H1 (cell line): ENCODE measurements at regions not wholly inside any gene's neighbourhood (a gene's known extent, or its start where the extent isn't known, plus 50 kb on each side); places are given as distances from the start of the nearest gene placed in this dataset.
A peak's percentile ranks its signal among the peaks of the same experiment; 100 is the strongest.

Experiments
- CTCF ChIA-PET: fragments of 300-600 bp; sonication (Branson Sonifier 250); formaldehyde crosslinking; loops from one replicate; lab custom pipeline; 2021; ENCODE audit not compliant: partially characterized antibody; lab: Charles Lee
- POLR2A ChIA-PET: fragments of 300-600 bp; sonication (Branson Sonifier 250); formaldehyde crosslinking; loops from one replicate; lab custom pipeline; 2021; ENCODE audit warnings: inconsistent platforms; ENCODE audit not compliant: partially characterized antibody; lab: Charles Lee
- DNase-seq, 2 experiments: peaks; one replicate each; pipeline versions ENCODE4 v3.0.0 to v3.0.0-alpha.2; 2010 to 2022; ENCODE audit warnings: low spot score in 2 of 2, low read depth in 1 of 2, mixed read lengths in 1 of 2
- FAIRE-seq: peaks from 2 replicates; lab custom pipeline; 2011; peaks lifted over from hg19 to GRCh38; lab: Jason Lieb, UNC
- H2AFZ ChIP-seq: 2 replicates; pipeline ENCODE4 v1.8.1; 2012; ENCODE audit warnings: low read length, inconsistent platforms
- H2AK5ac ChIP-seq: 2 replicates; pipeline ENCODE4 v1.6.1; 2013; ENCODE audit warnings: low read depth, low read length
- H2BK120ac ChIP-seq: replicated peaks from 2 replicates; pipeline ENCODE3; 2013; ENCODE audit warnings: low read depth, low read length, inconsistent platforms
- H2BK12ac ChIP-seq: 2 replicates; pipeline ENCODE4 v1.6.1; 2013; ENCODE audit warnings: low read depth, low read length
- H2BK15ac ChIP-seq: 2 replicates; pipeline ENCODE4 v1.6.1; 2013; ENCODE audit warnings: low read length
- H2BK20ac ChIP-seq: 2 replicates; pipeline ENCODE4 v1.6.1; 2013; ENCODE audit warnings: low read length
- H2BK5ac ChIP-seq: 2 replicates; pipeline ENCODE4 v1.6.1; 2013; ENCODE audit warnings: low read depth, low read length
- H3K14ac ChIP-seq: 2 replicates; pipeline ENCODE4 v1.6.1; 2013; ENCODE audit warnings: inconsistent platforms; ENCODE audit not compliant: insufficient read length
- H3K18ac ChIP-seq: 2 replicates; pipeline ENCODE4 v1.6.1; 2013; ENCODE audit warnings: low read length; ENCODE audit errors: extremely low read depth
- H3K23ac ChIP-seq: 2 replicates; pipeline ENCODE4 v1.6.1; 2013; ENCODE audit warnings: inconsistent platforms; ENCODE audit not compliant: insufficient read length
- H3K23me2 ChIP-seq: 2 replicates; pipeline ENCODE4 v1.6.1; 2013; ENCODE audit warnings: low read depth, low read length
- H3K27ac ChIP-seq: 2 replicates; pipeline ENCODE4 v1.6.1; 2011; ENCODE audit warnings: low read depth, low read length, inconsistent platforms
- H3K27me3 ChIP-seq, 4 experiments: replicated peaks in 1 of 4; 1 replicate in 1 of 4; 2 replicates in 3 of 4; pipeline versions ENCODE4 v1.6.1 to v1.8.1; 2011 to 2013; ENCODE audit warnings: low read length in 3 of 4, mild to moderate bottlenecking in 3 of 4, inconsistent platforms in 2 of 4, mixed read lengths in 2 of 4, moderate library complexity in 1 of 4; ENCODE audit not compliant: control insufficient read depth in 3 of 4, insufficient read depth in 3 of 4; ENCODE audit errors: extremely low read depth in 1 of 4
- H3K36me3 ChIP-seq, 4 experiments: 2 replicates each; pipeline versions ENCODE4 v1.6.1 to v1.8.1; 2011 to 2013; ENCODE audit warnings: mild to moderate bottlenecking in 4 of 4, low read length in 3 of 4, moderate library complexity in 2 of 4, control low read depth in 1 of 4, inconsistent platforms in 1 of 4; ENCODE audit not compliant: insufficient read depth in 4 of 4, control insufficient read depth in 2 of 4
- H3K4ac ChIP-seq: replicated peaks from 2 replicates; pipeline ENCODE3; 2013; ENCODE audit warnings: low read length, low read depth, mixed read lengths, inconsistent platforms; ENCODE audit not compliant: insufficient read length
- H3K4me1 ChIP-seq, 4 experiments: replicated peaks in 1 of 4; 1 replicate in 1 of 4; 2 replicates in 3 of 4; pipeline versions ENCODE4 v1.6.1 to v1.8.1; 2011 to 2013; ENCODE audit warnings: low read length in 3 of 4, inconsistent platforms in 2 of 4, mixed read lengths in 1 of 4; ENCODE audit not compliant: insufficient read depth in 4 of 4, control insufficient read depth in 3 of 4
- H3K4me2 ChIP-seq, 2 experiments: 2 replicates each; pipeline versions ENCODE4 v1.6.1 to v1.8.1; 2011 to 2013; ENCODE audit warnings: low read depth in 2 of 2, low read length in 2 of 2, control low read depth in 1 of 2, inconsistent platforms in 1 of 2, mild to moderate bottlenecking in 1 of 2; ENCODE audit not compliant: insufficient read depth in 1 of 2
- H3K4me3 ChIP-seq, 4 experiments: fragments of 200-600, 300-600 bp in 1 of 4; sonication (generic), shearing (Covaris generic), sonication (Bioruptor Twin) in 1 of 4; 2 replicates each; pipeline versions ENCODE4 v1.5.1 to v1.8.1; 2011 to 2016; ENCODE audit warnings: low read length in 4 of 4, low read depth in 3 of 4, control low read depth in 2 of 4, inconsistent platforms in 2 of 4, mild to moderate bottlenecking in 2 of 4, mixed read lengths in 1 of 4, moderate library complexity in 1 of 4; ENCODE audit not compliant: insufficient read depth in 2 of 4; ENCODE audit errors: extremely low read depth in 1 of 4
- H3K56ac ChIP-seq: replicated peaks from 2 replicates; pipeline ENCODE3; 2013; ENCODE audit warnings: low read depth, mild to moderate bottlenecking, mixed read lengths, low read length, inconsistent platforms; ENCODE audit not compliant: insufficient read length
- H3K79me1 ChIP-seq: 2 replicates; pipeline ENCODE4 v1.6.1; 2013; ENCODE audit warnings: low read depth, low read length, control low read depth
- H3K79me2 ChIP-seq, 2 experiments: 2 replicates each; pipeline versions ENCODE4 v1.6.1 to v1.8.1; 2012 to 2013; ENCODE audit warnings: low read length in 2 of 2, mild to moderate bottlenecking in 2 of 2, inconsistent platforms in 1 of 2; ENCODE audit not compliant: insufficient read depth in 2 of 2, control insufficient read depth in 1 of 2
- H3K9ac ChIP-seq, 4 experiments: replicated peaks in 1 of 4; 1 replicate in 1 of 4; 2 replicates in 3 of 4; pipeline versions ENCODE4 v1.6.1 to v1.8.1; 2011 to 2013; ENCODE audit warnings: low read depth in 3 of 4, low read length in 3 of 4, control low read depth in 2 of 4, mild to moderate bottlenecking in 2 of 4, moderate library complexity in 2 of 4, inconsistent platforms in 1 of 4; ENCODE audit errors: extremely low read depth in 1 of 4
- H3K9me3 ChIP-seq, 2 experiments: 2 replicates each; pipeline versions ENCODE4 v1.6.1 to v1.8.1; 2012 to 2013; ENCODE audit warnings: mild to moderate bottlenecking in 2 of 2, moderate library complexity in 2 of 2, control low read depth in 1 of 2, inconsistent platforms in 1 of 2, low read depth in 1 of 2, low read length in 1 of 2, mixed read lengths in 1 of 2; ENCODE audit not compliant: insufficient read depth in 2 of 2
- H4K20me1 ChIP-seq, 2 experiments: replicated peaks in 1 of 2; 2 replicates each; pipeline versions ENCODE3 to v1.8.1; 2011 to 2013; ENCODE audit warnings: inconsistent platforms in 2 of 2, low read length in 2 of 2, mild to moderate bottlenecking in 1 of 2; ENCODE audit not compliant: insufficient read depth in 2 of 2, control insufficient read depth in 1 of 2
- H4K5ac ChIP-seq: 2 replicates; pipeline ENCODE4 v1.6.1; 2013; ENCODE audit warnings: low read length, low read depth, mixed read lengths, inconsistent platforms; ENCODE audit not compliant: insufficient read length
- H4K8ac ChIP-seq: 2 replicates; pipeline ENCODE4 v1.8.0; 2013; ENCODE audit warnings: mild to moderate bottlenecking, moderate library complexity, low read length, inconsistent platforms; ENCODE audit not compliant: insufficient read depth; ENCODE audit errors: extremely low read depth
- H4K91ac ChIP-seq: replicated peaks from 2 replicates; pipeline ENCODE3; 2013; ENCODE audit warnings: low read length, mixed read lengths, inconsistent platforms; ENCODE audit not compliant: insufficient read length
- MAFK ChIP-seq: IDR thresholded peaks from 2 replicates; pipeline ENCODE4 v1.6.1; 2012; ENCODE audit warnings: low read depth, mild to moderate bottlenecking, improper control_type of control experiment, low read length
- POLR2AphosphoS5 ChIP-seq: IDR thresholded peaks from 2 replicates; pipeline ENCODE4 v1.6.1; 2011; ENCODE audit warnings: low read depth, low read length
- WGBS, 2 experiments: shearing (Covaris generic) in 1 of 2; methylation state at CpG; one replicate each; pipeline versions ENCODE4 v1.1.6 to v1.1.7; 2013 to 2015; ENCODE audit warnings: low lambda C conversion rate in 2 of 2, mixed read lengths in 2 of 2, inconsistent platforms in 1 of 2, low coverage in 1 of 2, missing lambda C conversion rate in 1 of 2; ENCODE audit not compliant: insufficient replicate concordance in 2 of 2, insufficient coverage in 1 of 2, insufficient read length in 1 of 2; ENCODE audit errors: extremely low coverage in 1 of 2, missing lambda C conversion rate in 1 of 2; 5-methylcytosine and 5-hydroxymethylcytosine counted together

DNA sequence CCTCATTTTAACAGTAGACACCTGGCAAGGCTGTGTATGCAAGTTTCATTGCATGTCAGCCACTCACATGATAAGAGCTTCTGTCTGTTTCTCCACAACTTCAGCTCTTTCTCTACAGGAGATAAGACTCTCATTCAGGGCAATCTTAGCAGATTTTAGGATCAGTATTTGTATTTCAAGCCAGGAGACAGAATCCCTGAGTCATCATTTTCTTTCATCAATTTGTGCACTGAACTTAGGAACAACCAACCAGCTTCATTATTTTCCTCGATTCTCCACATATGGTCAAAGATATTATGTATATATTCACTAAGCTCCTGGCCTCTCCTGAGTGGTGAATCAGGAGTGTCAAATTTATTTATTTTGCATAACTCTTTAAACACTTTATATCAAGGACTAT is 181.8 kb upstream of the CCNH start:
- H3K27ac ChIP-seq, result no peak overlapping the region
- 0 out of 4 replicates have a peak, but pooled peaks cover 0 to 4% of the 10 kb centered on the region in 2 experiments for H3K9me3 ChIP-seq
- H2AK5ac ChIP-seq, result no peak overlapping the region
- H2BK120ac ChIP-seq, result no peak overlapping the region
- no peak overlapping the region for H2BK12ac ChIP-seq
- H3K14ac ChIP-seq, result no peak overlapping the region
- no peaks in the 10 kb centered on the region for H4K20me1 ChIP-seq
- H2AFZ ChIP-seq, result no peak overlapping the region
- TF ChIP-seq POLR2AphosphoS5, result no peak
- TF ChIP-seq MAFK, result peak; percentile 87
- H3K79me2 ChIP-seq, result no peaks in the 10 kb centered on the region
- no peak overlapping the region for H4K5ac ChIP-seq
- WGBS, 2 experiments, result 93% methylated on average over 1 of the region's 1 CpG; no CpG with 5 or more reads in 1 of the 2 experiments
- H3K23ac ChIP-seq, result no peak overlapping the region
- H4K8ac ChIP-seq, result no peak overlapping the region
- H2BK15ac ChIP-seq, result no peak overlapping the region
- DNase-seq, result no peak
- no peak overlapping the region for H3K4me3 ChIP-seq
- ChIA-PET POLR2A (no interaction called here), CTCF (interaction anchor here (0.6 to 0.9 kb wide), 2 partner anchors 11 to 172 kb away, joined by 3 read pairs; no protein-coding TSS in a partner anchor)
- H3K9ac ChIP-seq, result no peak overlapping the region
- no peak overlapping the region for H2BK5ac ChIP-seq
- no peaks in the 10 kb centered on the region for H3K23me2 ChIP-seq
- H3K4ac ChIP-seq, result no peak overlapping the region
- FAIRE-seq, result no peak
- H3K56ac ChIP-seq, result no peak overlapping the region
- H3K27me3 ChIP-seq, result no peaks in the 10 kb centered on the region
- H4K91ac ChIP-seq, result no peak overlapping the region
- no peaks in the 10 kb centered on the region for H3K4me1 ChIP-seq
- no peaks in the 10 kb centered on the region for H3K79me1 ChIP-seq
- no peak overlapping the region for H2BK20ac ChIP-seq
- H3K36me3 ChIP-seq, result no peaks in the 10 kb centered on the region
- no peak overlapping the region for H3K18ac ChIP-seq
- no peak overlapping the region for H3K4me2 ChIP-seq
